ENCODE measurements at regions not wholly inside any gene's neighbourhood (a gene's known extent, or its start where the extent isn't known, plus 50 kb on each side); places are given as distances from the start of the nearest gene placed in this dataset.
"Not testable (repeated sequence)": the region's sequence is repeated elsewhere in the genome, so short reads cannot be mapped to it uniquely, and the experiment has no call there.

- no peak for TF ChIP-seq CTCF (IDR thresholded peaks at IDR 0.05)
- no peak for TF ChIP-seq POLR2A (IDR thresholded peaks at IDR 0.05)
- WGBS, 4 donors = 73 to 91% (median 77%) methylated on average over 1 of the region's 1 CpG
- DNase-seq = no peak
Observed at GRCh38 chr10:52368725-52369124, 54.6 kb downstream of the DKK1 start.

GRCh38 chr10:52374207-52374606, 60.1 kb downstream of the DKK1 start:
- H3K9me3 ChIP-seq (replicated peaks in 1 of 3); DNase-seq; H3K4me3 ChIP-seq; H3K27ac ChIP-seq; H3K36me3 ChIP-seq (replicated peaks in 1 of 2); H3K27me3 ChIP-seq; intact Hi-C loops (cut with DNase I); H3K4me1 ChIP-seq (replicated peaks in 1 of 2): not testable (repeated sequence)
- 80 to 86% (median 83%) methylated on average over 2 of the region's 2 CpGs for WGBS, 4 donors

More at GRCh38 chr10:52368725-52369124, 54.6 kb downstream of the DKK1 start:
- H3K27ac ChIP-seq = no peak overlapping the region
- no peaks in the 10 kb centered on the region for H3K9me3 ChIP-seq (replicated peaks in 1 of 3)
- no peaks in the 10 kb centered on the region for H3K4me1 ChIP-seq (replicated peaks in 1 of 2)
- H3K36me3 ChIP-seq (replicated peaks in 1 of 2) = no peaks in the 10 kb centered on the region
- intact Hi-C loops (cut with DNase I) = no loop called here
- H3K4me3 ChIP-seq = no peak overlapping the region
- H3K27me3 ChIP-seq = no peaks in the 10 kb centered on the region

GRCh38 chr10:52376694-52377354, 62.7 kb downstream of the DKK1 start:
- intact Hi-C loops (cut with DNase I) = no loop called here
- Histone ChIP-seq H3K27ac (no peak overlapping the region), H3K27me3 (no peaks in the 10 kb centered on the region), H3K4me3 (no peak overlapping the region), H3K9me3 (replicated peaks in 1 of 3) (no peaks in the 10 kb centered on the region), H3K4me1 (replicated peaks in 1 of 2) (peaks cover 0 to 8% of the 10 kb centered on the region in 2 donors), H3K36me3 (replicated peaks in 1 of 2) (no peaks in the 10 kb centered on the region)
- DNase-seq = peak in 1 of 7 donors; percentile 14
- WGBS, 4 donors = 23 to 34% (median 27%) methylated on average over 2 of the region's 2 CpGs
- no peak for TF ChIP-seq POLR2A (IDR thresholded peaks at IDR 0.05)
- no peak for TF ChIP-seq CTCF (IDR thresholded peaks at IDR 0.05)

- no peaks in the 10 kb centered on the region for H3K9me3 ChIP-seq (replicated peaks in 1 of 3)
- no peaks in the 10 kb centered on the region for H3K36me3 ChIP-seq (replicated peaks in 1 of 2)
- H3K4me3 ChIP-seq = no peak overlapping the region
- no peak for DNase-seq
- no peak overlapping the region for H3K27ac ChIP-seq
- H3K27me3 ChIP-seq = no peaks in the 10 kb centered on the region
- intact Hi-C loops (cut with DNase I) = no loop called here
- TF ChIP-seq CTCF (IDR thresholded peaks at IDR 0.05) (no peak), POLR2A (IDR thresholded peaks at IDR 0.05) (no peak)
- H3K4me1 ChIP-seq (replicated peaks in 1 of 2) = peaks cover 0 to 8% of the 10 kb centered on the region in 2 donors
- WGBS, 4 donors = 68 to 77% (median 74%) methylated on average over 3 of the region's 3 CpGs
Observed at GRCh38 chr10:52378124-52378523, 64.0 kb downstream of the DKK1 start.

- peaks cover 0 to 8% of the 10 kb centered on the region in 2 donors for H3K4me1 ChIP-seq (replicated peaks in 1 of 2)
- no peaks in the 10 kb centered on the region for H3K9me3 ChIP-seq (replicated peaks in 1 of 3)
- intact Hi-C loops (cut with DNase I) = no loop called here
- H3K4me3 ChIP-seq = no peak overlapping the region
- H3K36me3 ChIP-seq (replicated peaks in 1 of 2) = no peaks in the 10 kb centered on the region
- H3K27me3 ChIP-seq = no peaks in the 10 kb centered on the region
- WGBS, 4 donors = 77 to 81% (median 80%) methylated on average over 3 of the region's 3 CpGs
- H3K27ac ChIP-seq = no peak overlapping the region
- TF ChIP-seq CTCF (IDR thresholded peaks at IDR 0.05) (no peak), POLR2A (IDR thresholded peaks at IDR 0.05) (no peak)
- no peak for DNase-seq
Observed at GRCh38 chr10:52379287-52379686, 65.2 kb downstream of the DKK1 start.

Measured in adrenal gland (tissue), 9 donors.